Trophoblast cell (in vitro differentiated cells and primary cell): ENCODE measurements at regions not wholly inside any gene's neighbourhood (a gene's known extent, or its start where the extent isn't known, plus 50 kb on each side); places are given as distances from the start of the nearest gene placed in this dataset.

ENCODE experiments used
- DNase-seq, 2 donors: peaks; one replicate each; pipeline ENCODE4 v3.0.0-alpha.2; 2016
- H2AFZ ChIP-seq: 2 replicates; pipeline ENCODE4 v1.6.1; 2013; ENCODE audit warnings: low read length, moderate library complexity, mild to moderate bottlenecking; ENCODE audit not compliant: insufficient read depth, poor library complexity
- H2AK5ac ChIP-seq: 2 replicates; pipeline ENCODE4 v1.6.1; 2013; ENCODE audit warnings: mild to moderate bottlenecking, low read length
- H2BK120ac ChIP-seq: 2 replicates; pipeline ENCODE4 v1.6.1; 2013; ENCODE audit warnings: low read length, mild to moderate bottlenecking, moderate library complexity; ENCODE audit not compliant: insufficient read depth, poor library complexity
- H2BK12ac ChIP-seq: 2 replicates; pipeline ENCODE4 v1.6.1; 2013; ENCODE audit warnings: mild to moderate bottlenecking, low read length, moderate library complexity
- H2BK5ac ChIP-seq: 2 replicates; pipeline ENCODE4 v1.6.1; 2013; ENCODE audit warnings: low read length, low read depth, moderate library complexity, mild to moderate bottlenecking; ENCODE audit not compliant: poor library complexity
- H3K14ac ChIP-seq: 2 replicates; pipeline ENCODE4 v1.6.1; 2013; ENCODE audit warnings: mild to moderate bottlenecking, low read length
- H3K18ac ChIP-seq: 2 replicates; pipeline ENCODE4 v1.6.1; 2013; ENCODE audit warnings: mild to moderate bottlenecking, low read length
- H3K23ac ChIP-seq: 2 replicates; pipeline ENCODE4 v1.6.1; 2013; ENCODE audit warnings: low read length
- H3K27ac ChIP-seq: 2 replicates; pipeline ENCODE4 v1.5.1; 2013; ENCODE audit warnings: low read depth, mild to moderate bottlenecking, inconsistent platforms, low read length, moderate library complexity
- H3K27me3 ChIP-seq: 2 replicates; pipeline ENCODE4 v1.6.1; 2013; ENCODE audit warnings: inconsistent platforms, mild to moderate bottlenecking, low read length, moderate library complexity; ENCODE audit not compliant: insufficient read depth
- H3K36me3 ChIP-seq, 2 experiments: 1 replicate in 1 of 2; 2 replicates in 1 of 2; pipeline ENCODE4 v1.6.1; 2013; ENCODE audit warnings: low read length in 2 of 2, mild to moderate bottlenecking in 2 of 2, moderate library complexity in 1 of 2; ENCODE audit not compliant: insufficient read depth in 2 of 2, control insufficient read depth in 1 of 2
- H3K4ac ChIP-seq: 2 replicates; pipeline ENCODE4 v1.6.1; 2013; ENCODE audit warnings: low read depth, mild to moderate bottlenecking, low read length, moderate library complexity
- H3K4me1 ChIP-seq, 2 experiments: 1 replicate in 1 of 2; 2 replicates in 1 of 2; pipeline ENCODE4 v1.6.1; 2013; ENCODE audit warnings: low read length in 2 of 2, mild to moderate bottlenecking in 2 of 2, moderate library complexity in 1 of 2; ENCODE audit not compliant: insufficient read depth in 2 of 2, control insufficient read depth in 1 of 2
- H3K4me2 ChIP-seq: 2 replicates; pipeline ENCODE4 v1.6.1; 2013; ENCODE audit warnings: inconsistent platforms, mild to moderate bottlenecking, low read length, moderate library complexity
- H3K4me3 ChIP-seq: 2 replicates; pipeline ENCODE4 v1.5.1; 2013; ENCODE audit warnings: mild to moderate bottlenecking, low read depth, low read length, inconsistent platforms
- H3K79me1 ChIP-seq: one replicate; pipeline ENCODE4 v1.6.1; 2013; ENCODE audit warnings: low read length
- H3K79me2 ChIP-seq: 2 replicates; pipeline ENCODE4 v1.6.1; 2013; ENCODE audit warnings: low read length, mild to moderate bottlenecking; ENCODE audit not compliant: control insufficient read depth, insufficient read depth, poor library complexity
- H3K9ac ChIP-seq: 2 replicates; pipeline ENCODE4 v1.6.1; 2013; ENCODE audit warnings: mild to moderate bottlenecking, low read length
- H3K9me3 ChIP-seq: 2 replicates; pipeline ENCODE4 v1.6.1; 2013; ENCODE audit warnings: low read depth, mild to moderate bottlenecking, control low read depth, inconsistent platforms, low read length; ENCODE audit not compliant: insufficient read depth
- H4K12ac ChIP-seq: 2 replicates; pipeline ENCODE4 v1.6.1; 2013; ENCODE audit warnings: low read depth, mild to moderate bottlenecking, low read length, moderate library complexity
- H4K8ac ChIP-seq: 2 replicates; pipeline ENCODE4 v1.6.1; 2013; ENCODE audit warnings: low read depth, mild to moderate bottlenecking, low read length, moderate library complexity
- H4K91ac ChIP-seq: one replicate; pipeline ENCODE4 v1.6.1; 2013; ENCODE audit warnings: low read depth, mild to moderate bottlenecking, low read length, moderate library complexity
- WGBS: extraction: QIAGEN DNeasy Blood & Tissue Kit; methylation state at CpG from one replicate; pipeline ENCODE4 v1.1.7; 2013; ENCODE audit warnings: missing lambda C conversion rate; ENCODE audit not compliant: insufficient read length, insufficient coverage; ENCODE audit errors: extremely low coverage; 5-methylcytosine and 5-hydroxymethylcytosine counted together

DNA sequence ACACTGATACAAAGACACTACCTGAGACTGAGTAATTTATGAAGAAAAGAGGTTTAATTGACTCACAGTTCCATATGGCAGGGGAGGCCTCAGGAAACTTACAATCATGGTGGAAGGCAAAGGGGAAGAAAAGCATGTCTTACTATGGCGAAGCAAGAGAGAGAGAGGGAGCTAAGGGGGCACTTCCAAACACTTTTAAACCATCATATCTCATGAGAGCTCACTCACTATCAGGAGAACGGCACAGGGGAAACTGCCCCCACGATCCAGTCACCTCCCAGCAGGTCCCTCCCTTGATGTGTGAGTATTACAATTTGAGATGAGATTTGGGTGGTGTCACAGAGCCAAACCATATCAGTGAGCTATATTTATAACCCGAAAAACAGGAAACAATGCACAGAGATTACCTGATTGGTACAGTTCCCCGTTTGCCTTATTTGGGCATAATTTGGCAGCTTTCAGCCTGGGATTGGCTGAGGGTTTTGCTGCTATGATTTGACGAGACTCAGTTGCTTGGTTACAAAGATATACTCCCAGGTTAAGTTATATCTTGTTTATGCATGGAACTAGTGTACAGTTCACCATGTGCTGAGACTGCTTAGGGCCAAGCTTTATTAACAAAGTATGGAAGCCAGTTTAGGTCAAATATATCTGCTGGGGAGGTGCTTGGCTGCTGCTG lies 184.2 kb downstream of the NR2F2 start:
- no peaks in the 10 kb centered on the region for H3K4me1 ChIP-seq
- no peak overlapping the region for H2BK12ac ChIP-seq
- H3K18ac ChIP-seq = no peak overlapping the region
- no peak overlapping the region for H3K4ac ChIP-seq
- H2AFZ ChIP-seq = no peak overlapping the region
- H3K14ac ChIP-seq = no peak overlapping the region
- no CpG with 5 or more reads among the region's 6 CpGs for WGBS
- no peak overlapping the region for H3K4me2 ChIP-seq
- H3K4me3 ChIP-seq = no peak overlapping the region
- H4K91ac ChIP-seq = no peak overlapping the region
- no peak overlapping the region for H4K12ac ChIP-seq
- H3K79me2 ChIP-seq = no peaks in the 10 kb centered on the region
- no peaks in the 10 kb centered on the region for H3K9me3 ChIP-seq
- H2BK120ac ChIP-seq = no peak overlapping the region
- no peak overlapping the region for H2BK5ac ChIP-seq
- DNase-seq = no peak
- H3K23ac ChIP-seq = no peak overlapping the region
- no peaks in the 10 kb centered on the region for H3K79me1 ChIP-seq
- H3K27ac ChIP-seq = no peak overlapping the region
- H3K27me3 ChIP-seq = no peaks in the 10 kb centered on the region
- H2AK5ac ChIP-seq = no peak overlapping the region
- H3K9ac ChIP-seq = no peak overlapping the region
- no peaks in the 10 kb centered on the region for H3K36me3 ChIP-seq
- no peak overlapping the region for H4K8ac ChIP-seq

GRCh38 chr15:96515371-96515770 lies 184.9 kb downstream of the NR2F2 start:
- Histone ChIP-seq H3K27ac (no peak overlapping the region), H4K91ac (no peak overlapping the region), H3K9ac (no peak overlapping the region), H3K4me3 (no peak overlapping the region), H3K27me3 (no peaks in the 10 kb centered on the region), H2BK120ac (no peak overlapping the region), H4K8ac (no peak overlapping the region), H4K12ac (no peak overlapping the region), H3K79me2 (no peaks in the 10 kb centered on the region), H2AFZ (no peak overlapping the region), H3K4ac (no peak overlapping the region), H3K4me2 (no peak overlapping the region), H2BK12ac (no peak overlapping the region), H3K14ac (no peak overlapping the region), H3K4me1 (no peaks in the 10 kb centered on the region), H2AK5ac (no peak overlapping the region), H2BK5ac (no peak overlapping the region), H3K79me1 (no peaks in the 10 kb centered on the region), H3K9me3 (no peaks in the 10 kb centered on the region), H3K18ac (no peak overlapping the region), H3K23ac (no peak overlapping the region), H3K36me3 (no peaks in the 10 kb centered on the region)
- DNase-seq = no peak
- WGBS = no CpG with 5 or more reads among the region's 3 CpGs

GRCh38 chr15:96521386-96521785 lies 190.9 kb downstream of the NR2F2 start:
- H3K14ac ChIP-seq = no peak overlapping the region
- H3K23ac ChIP-seq = no peak overlapping the region
- no peak overlapping the region for H3K4me2 ChIP-seq
- no peak for DNase-seq
- H3K79me1 ChIP-seq = no peaks in the 10 kb centered on the region
- no peak overlapping the region for H4K8ac ChIP-seq
- H3K4ac ChIP-seq = no peak overlapping the region
- H3K36me3 ChIP-seq = no peaks in the 10 kb centered on the region
- no peak overlapping the region for H2AFZ ChIP-seq
- no peak overlapping the region for H2BK120ac ChIP-seq
- no peak overlapping the region for H3K27ac ChIP-seq
- H4K12ac ChIP-seq = no peak overlapping the region
- H3K4me1 ChIP-seq = no peaks in the 10 kb centered on the region
- no peak overlapping the region for H2BK5ac ChIP-seq
- WGBS = no CpG with 5 or more reads among the region's 1 CpG
- no peak overlapping the region for H3K4me3 ChIP-seq
- no peak overlapping the region for H3K9ac ChIP-seq
- H3K18ac ChIP-seq = no peak overlapping the region
- H3K27me3 ChIP-seq = no peaks in the 10 kb centered on the region
- H3K79me2 ChIP-seq = no peaks in the 10 kb centered on the region
- H4K91ac ChIP-seq = no peak overlapping the region
- H2AK5ac ChIP-seq = no peak overlapping the region
- H2BK12ac ChIP-seq = no peak overlapping the region
- no peaks in the 10 kb centered on the region for H3K9me3 ChIP-seq

DNA sequence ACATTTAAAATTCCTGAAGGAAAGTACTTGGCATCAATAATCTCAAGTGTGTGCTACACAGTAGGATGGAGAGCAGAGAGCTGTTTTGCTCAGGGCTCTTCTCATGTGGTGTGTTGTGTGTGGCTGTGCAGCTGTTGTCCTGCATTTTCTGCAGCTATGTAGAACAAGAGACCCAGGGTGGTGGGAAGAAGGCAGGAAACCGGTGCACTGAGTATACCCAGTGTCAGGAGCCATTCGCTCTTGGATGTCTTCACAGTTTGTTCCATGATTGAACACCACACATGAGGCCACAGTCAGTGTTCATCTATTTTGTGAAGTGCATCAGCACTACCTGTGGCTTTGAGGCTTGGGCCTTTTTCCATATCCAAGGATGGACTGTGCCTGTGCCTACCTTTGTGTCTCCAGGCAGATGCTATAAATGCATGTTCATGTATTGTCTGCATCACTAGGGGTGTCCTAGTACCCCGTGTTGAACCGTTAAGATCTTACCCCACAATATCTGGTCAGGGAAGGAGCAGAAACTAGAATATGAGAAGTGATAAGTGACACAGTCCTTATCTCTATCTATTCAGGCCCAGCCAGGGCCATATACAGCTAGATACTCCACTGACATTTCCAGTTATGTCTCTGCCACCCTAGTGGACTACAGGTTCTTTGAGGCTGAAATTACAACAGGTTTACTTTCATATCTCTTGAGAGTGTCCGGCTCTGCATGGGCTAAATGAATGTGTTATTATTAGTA lies 194.3 kb downstream of the NR2F2 start:
- H4K91ac ChIP-seq = no peak overlapping the region
- no peak overlapping the region for H3K4ac ChIP-seq
- no peak overlapping the region for H3K27ac ChIP-seq
- no peak overlapping the region for H2BK120ac ChIP-seq
- H2AFZ ChIP-seq = no peak overlapping the region
- H2BK12ac ChIP-seq = no peak overlapping the region
- no peak overlapping the region for H3K4me3 ChIP-seq
- H3K36me3 ChIP-seq = no peaks in the 10 kb centered on the region
- H3K14ac ChIP-seq = no peak overlapping the region
- no peak overlapping the region for H3K9ac ChIP-seq
- H3K27me3 ChIP-seq = no peaks in the 10 kb centered on the region
- H3K4me1 ChIP-seq = no peaks in the 10 kb centered on the region
- H2AK5ac ChIP-seq = no peak overlapping the region
- H2BK5ac ChIP-seq = no peak overlapping the region
- H3K23ac ChIP-seq = no peak overlapping the region
- H3K79me1 ChIP-seq = no peaks in the 10 kb centered on the region
- H3K4me2 ChIP-seq = no peak overlapping the region
- WGBS = no CpG with 5 or more reads among the region's 5 CpGs
- no peak for DNase-seq
- H4K12ac ChIP-seq = no peak overlapping the region
- H3K18ac ChIP-seq = no peak overlapping the region
- no peaks in the 10 kb centered on the region for H3K9me3 ChIP-seq
- no peaks in the 10 kb centered on the region for H3K79me2 ChIP-seq
- H4K8ac ChIP-seq = no peak overlapping the region
